ENCODE measurements at regions not wholly inside any gene's neighbourhood (a gene's known extent, or its start where the extent isn't known, plus 50 kb on each side); places are given as distances from the start of the nearest gene placed in this dataset.

GRCh38 chr5:125863579-125863978 is 559.6 kb upstream of the GRAMD2B start:
- no peak for DNase-seq
- no TSS peak for BruUV-seq (replicated peaks)
- no peak overlapping the region for H3K27ac Mint-ChIP-seq (ENCODE audit: unreplicated experiment)
- no peak for TF ChIP-seq CTCF (IDR thresholded peaks at IDR 0.05; ENCODE audit: insufficient read depth in 1 of 2, low read depth in 1 of 2, low read length in 1 of 2, severe bottlenecking in 1 of 2, unreplicated experiment in 1 of 2)
- POLR2A ChIA-PET = no interaction called here
- H3K4me3 Mint-ChIP-seq (ENCODE audit: unreplicated experiment) = no peak overlapping the region
- Histone ChIP-seq H3K27me3 (replicated peaks; ENCODE audit: control insufficient read depth, insufficient read depth, low read length) (no peaks in the 10 kb centered on the region; the same call in 1 of the 2 replicates), H3K4me1 (no peaks in the 10 kb centered on the region), H3K4me3 (ENCODE audit: low read depth, low read length) (no peak overlapping the region), H3K9me3 (no peaks in the 10 kb centered on the region), H3K36me3 (ENCODE audit: control insufficient read depth, insufficient read depth, low read length) (no peaks in the 10 kb centered on the region)
- no peaks in the 10 kb centered on the region for H3K9me3 Mint-ChIP-seq (ENCODE audit: unreplicated experiment)
- no peaks in the 10 kb centered on the region for H3K36me3 Mint-ChIP-seq (ENCODE audit: insufficient read depth, unreplicated experiment)
- CTCF ChIA-PET = no interaction called here
- no peaks in the 10 kb centered on the region for H3K4me1 Mint-ChIP-seq (ENCODE audit: low read depth, unreplicated experiment)
- intact Hi-C loops (cut with micrococcal nuclease; ENCODE audit: unreplicated experiment) = no loop called here
- no peaks in the 10 kb centered on the region for H3K27me3 Mint-ChIP-seq (ENCODE audit: insufficient read depth, unreplicated experiment)

GRCh38 chr5:125865166-125865815 is 557.9 kb upstream of the GRAMD2B start:
- no peaks in the 10 kb centered on the region for H3K36me3 Mint-ChIP-seq (ENCODE audit: insufficient read depth, unreplicated experiment)
- Histone ChIP-seq H3K27me3 (replicated peaks; ENCODE audit: control insufficient read depth, insufficient read depth, low read length) (no peaks in the 10 kb centered on the region; the same call in 1 of the 2 replicates), H3K4me1 (no peaks in the 10 kb centered on the region), H3K4me3 (ENCODE audit: low read depth, low read length) (no peak overlapping the region), H3K9me3 (no peaks in the 10 kb centered on the region), H3K36me3 (ENCODE audit: control insufficient read depth, insufficient read depth, low read length) (no peaks in the 10 kb centered on the region)
- no peak for DNase-seq
- TF ChIP-seq CTCF (IDR thresholded peaks at IDR 0.05; ENCODE audit: insufficient read depth in 1 of 2, low read depth in 1 of 2, low read length in 1 of 2, severe bottlenecking in 1 of 2, unreplicated experiment in 1 of 2) = no peak
- H3K4me3 Mint-ChIP-seq (ENCODE audit: unreplicated experiment) = no peak overlapping the region
- H3K27ac Mint-ChIP-seq (ENCODE audit: unreplicated experiment) = no peak overlapping the region
- H3K9me3 Mint-ChIP-seq (ENCODE audit: unreplicated experiment) = no peaks in the 10 kb centered on the region
- ChIA-PET POLR2A (no interaction called here), CTCF (no interaction called here)
- H3K27me3 Mint-ChIP-seq (ENCODE audit: insufficient read depth, unreplicated experiment) = no peaks in the 10 kb centered on the region
- BruUV-seq (replicated peaks) = no TSS peak
- intact Hi-C loops (cut with micrococcal nuclease; ENCODE audit: unreplicated experiment) = no loop called here
- no peaks in the 10 kb centered on the region for H3K4me1 Mint-ChIP-seq (ENCODE audit: low read depth, unreplicated experiment)

- H3K27ac Mint-ChIP-seq (ENCODE audit: unreplicated experiment) = no peak overlapping the region
- no peak for TF ChIP-seq CTCF (IDR thresholded peaks at IDR 0.05; ENCODE audit: insufficient read depth in 1 of 2, low read depth in 1 of 2, low read length in 1 of 2, severe bottlenecking in 1 of 2, unreplicated experiment in 1 of 2)
- ChIA-PET POLR2A (no interaction called here), CTCF (no interaction called here)
- no peak overlapping the region for H3K4me3 Mint-ChIP-seq (ENCODE audit: unreplicated experiment)
- no peaks in the 10 kb centered on the region for H3K27me3 Mint-ChIP-seq (ENCODE audit: insufficient read depth, unreplicated experiment)
- no peaks in the 10 kb centered on the region for H3K36me3 ChIP-seq (ENCODE audit: control insufficient read depth, insufficient read depth, low read length)
- H3K9me3 Mint-ChIP-seq (ENCODE audit: unreplicated experiment) = no peaks in the 10 kb centered on the region
- H3K36me3 Mint-ChIP-seq (ENCODE audit: insufficient read depth, unreplicated experiment) = no peaks in the 10 kb centered on the region
- no peaks in the 10 kb centered on the region; the same call in 1 of the 2 replicates for H3K27me3 ChIP-seq (replicated peaks; ENCODE audit: control insufficient read depth, insufficient read depth, low read length)
- no peaks in the 10 kb centered on the region for H3K4me1 ChIP-seq
- H3K4me3 ChIP-seq (ENCODE audit: low read depth, low read length) = no peak overlapping the region
- intact Hi-C loops (cut with micrococcal nuclease; ENCODE audit: unreplicated experiment) = no loop called here
- DNase-seq = no peak
- no peaks in the 10 kb centered on the region for H3K9me3 ChIP-seq
- BruUV-seq (replicated peaks) = no TSS peak
- H3K4me1 Mint-ChIP-seq (ENCODE audit: low read depth, unreplicated experiment) = no peaks in the 10 kb centered on the region
Measured at GRCh38 chr5:125868036-125868435, 555.2 kb upstream of the GRAMD2B start.
